GM12878 (cell line): ENCODE measurements at regions not wholly inside any gene's neighbourhood (a gene's known extent, or its start where the extent isn't known, plus 50 kb on each side); places are given as distances from the start of the nearest gene placed in this dataset.

Experiments used
- ATAC-seq: fragments of 200-7000 bp; cut with Tn5 transposase; 3 replicates; pipeline ENCODE4 v1.9.1; 2020; ENCODE audit warnings: mild to moderate bottlenecking, moderate library complexity
- BruUV-seq: library from RNA; stranded (reverse); fragments of 400-500 nt; replicated peaks from 2 replicates; lab custom pipeline; 2021; lab: Mats Ljungman, UMichigan
- CTCF ChIA-PET: fragments of 300-600 bp; sonication (Branson Sonifier 250); formaldehyde crosslinking; extraction: SDS; loops from one replicate; lab custom pipeline; 2021; ENCODE audit warnings: inconsistent platforms; lab: Yijun Ruan, JAX
- POLR2A ChIA-PET: fragments of 350-600 bp; formaldehyde crosslinking; extraction: SDS; loops from one replicate; lab custom pipeline; 2021; ENCODE audit warnings: inconsistent platforms; lab: Charles Lee
- RAD21 ChIA-PET: fragments of 300-600 bp; sonication (Branson Sonifier 250); formaldehyde crosslinking; loops from one replicate; lab custom pipeline; 2023; ENCODE audit warnings: antibody characterized with exemption; ENCODE audit not compliant: unreplicated experiment; lab: Charles Lee
- SMC1A ChIA-PET: fragments of 300-600 bp; sonication (Branson Sonifier 250); formaldehyde crosslinking; loops from one replicate; lab custom pipeline; 2023; ENCODE audit not compliant: unreplicated experiment, uncharacterized antibody; lab: Charles Lee
- DNase-seq: peaks from one replicate; pipeline ENCODE4 v3.0.0-alpha.2; 2011; ENCODE audit warnings: low read depth, low spot score
- FAIRE-seq: peaks from 3 replicates; lab custom pipeline; 2011; peaks lifted over from hg19 to GRCh38; lab: Jason Lieb, UNC
- H2AFZ ChIP-seq: 2 replicates; pipeline ENCODE4 v1.6.0; 2011; ENCODE audit warnings: low read depth, low read length, control low read depth; ENCODE audit not compliant: control insufficient read depth
- H3K27ac ChIP-seq: 2 replicates; pipeline ENCODE4 v1.5.1; 2011; ENCODE audit warnings: control low read depth; ENCODE audit not compliant: control insufficient read depth, insufficient read depth
- H3K27me3 ChIP-seq, 2 experiments: replicated peaks in 1 of 2; 2 replicates each; pipeline versions ENCODE4 v1.6.0 to v1.6.1; 2011; ENCODE audit warnings: low read length in 1 of 2; ENCODE audit not compliant: control insufficient read depth in 2 of 2, insufficient read depth in 2 of 2
- H3K36me3 ChIP-seq, 2 experiments: 2 replicates each; pipeline ENCODE4 v1.5.1; 2011; ENCODE audit warnings: low read length in 1 of 2; ENCODE audit not compliant: control insufficient read depth in 2 of 2, insufficient read depth in 2 of 2
- H3K4me1 ChIP-seq: 2 replicates; pipeline ENCODE4 v1.6.1; 2011; ENCODE audit warnings: mild to moderate bottlenecking, low read length, moderate library complexity, mixed read lengths; ENCODE audit not compliant: control insufficient read depth, insufficient read depth
- H3K4me2 ChIP-seq: 2 replicates; pipeline ENCODE4 v1.6.0; 2011; ENCODE audit warnings: control low read depth; ENCODE audit not compliant: control insufficient read depth, insufficient read depth
- H3K4me3 ChIP-seq: fragments of 200-600 bp; sonication (generic); 2 replicates; pipeline ENCODE4 v1.5.1; 2016
- H3K79me2 ChIP-seq: 2 replicates; pipeline ENCODE4 v1.6.0; 2011; ENCODE audit warnings: low read length; ENCODE audit not compliant: control insufficient read depth, insufficient read depth
- H3K9ac ChIP-seq: 2 replicates; pipeline ENCODE4 v1.8.0; 2011; ENCODE audit warnings: low read length, control low read depth, mixed read lengths; ENCODE audit not compliant: control insufficient read depth, insufficient read depth
- H3K9me3 ChIP-seq: replicated peaks from 3 replicates; pipeline ENCODE4 v1.5.1; 2011; ENCODE audit warnings: mild to moderate bottlenecking, low read length; ENCODE audit not compliant: control insufficient read depth, insufficient read depth
- H4K20me1 ChIP-seq: 2 replicates; pipeline ENCODE4 v1.6.0; 2011; ENCODE audit not compliant: control insufficient read depth, insufficient read depth
- BRCA1 ChIP-seq: IDR thresholded peaks from 2 replicates; pipeline ENCODE4 v1.6.1; 2011; ENCODE audit warnings: low read depth, low read length, improper control_type of control experiment
- DPF2 ChIP-seq: fragments of 450-650 bp; IDR thresholded peaks from 2 replicates; pipeline ENCODE4 v1.6.1; 2017; ENCODE audit warnings: mild to moderate bottlenecking
- IKZF1 ChIP-seq: fragments of 450-650 bp; conservative IDR thresholded peaks from 2 replicates; pipeline ENCODE4 v1.6.1; 2017; ENCODE audit warnings: antibody characterized with exemption, mild to moderate bottlenecking
- JUNB ChIP-seq: IDR thresholded peaks from 2 replicates; pipeline ENCODE4 v1.6.1; 2016; ENCODE audit warnings: antibody characterized with exemption, mild to moderate bottlenecking
- WGBS: methylation state at CpG from one replicate; pipeline ENCODE4 v1.1.6; 2016; ENCODE audit warnings: low lambda C conversion rate; ENCODE audit not compliant: insufficient replicate concordance, insufficient coverage; ENCODE audit errors: missing lambda C conversion rate; 5-methylcytosine and 5-hydroxymethylcytosine counted together
- in situ Hi-C: fragments of 300-500 bp; cut with MboI; formaldehyde crosslinking; loops from 9 replicates; pipeline ENCODE4 v1.14.3; 2018; ENCODE audit warnings: mixed read lengths
- intact Hi-C: fragments of 100-400 bp; cut with micrococcal nuclease; formaldehyde crosslinking; loops from one replicate; pipeline ENCODE4 v1.14.2; 2022; ENCODE audit not compliant: unreplicated experiment
- TF ChIP-seq, protein P1 (sequence below): fragments of 450-650 bp; IDR thresholded peaks from 2 replicates; pipeline ENCODE4 v1.6.1; 2017; ENCODE audit warnings: mild to moderate bottlenecking, moderate library complexity
- TF ChIP-seq, protein P2 (sequence below): fragments of 450-650 bp; IDR thresholded peaks from 2 replicates; pipeline ENCODE4 v1.6.1; 2018; ENCODE audit warnings: mild to moderate bottlenecking, low read depth, moderate library complexity; ENCODE audit not compliant: partially characterized antibody

- CTCF ChIA-PET, result no interaction called here
- TF ChIP-seq, protein P1, sequence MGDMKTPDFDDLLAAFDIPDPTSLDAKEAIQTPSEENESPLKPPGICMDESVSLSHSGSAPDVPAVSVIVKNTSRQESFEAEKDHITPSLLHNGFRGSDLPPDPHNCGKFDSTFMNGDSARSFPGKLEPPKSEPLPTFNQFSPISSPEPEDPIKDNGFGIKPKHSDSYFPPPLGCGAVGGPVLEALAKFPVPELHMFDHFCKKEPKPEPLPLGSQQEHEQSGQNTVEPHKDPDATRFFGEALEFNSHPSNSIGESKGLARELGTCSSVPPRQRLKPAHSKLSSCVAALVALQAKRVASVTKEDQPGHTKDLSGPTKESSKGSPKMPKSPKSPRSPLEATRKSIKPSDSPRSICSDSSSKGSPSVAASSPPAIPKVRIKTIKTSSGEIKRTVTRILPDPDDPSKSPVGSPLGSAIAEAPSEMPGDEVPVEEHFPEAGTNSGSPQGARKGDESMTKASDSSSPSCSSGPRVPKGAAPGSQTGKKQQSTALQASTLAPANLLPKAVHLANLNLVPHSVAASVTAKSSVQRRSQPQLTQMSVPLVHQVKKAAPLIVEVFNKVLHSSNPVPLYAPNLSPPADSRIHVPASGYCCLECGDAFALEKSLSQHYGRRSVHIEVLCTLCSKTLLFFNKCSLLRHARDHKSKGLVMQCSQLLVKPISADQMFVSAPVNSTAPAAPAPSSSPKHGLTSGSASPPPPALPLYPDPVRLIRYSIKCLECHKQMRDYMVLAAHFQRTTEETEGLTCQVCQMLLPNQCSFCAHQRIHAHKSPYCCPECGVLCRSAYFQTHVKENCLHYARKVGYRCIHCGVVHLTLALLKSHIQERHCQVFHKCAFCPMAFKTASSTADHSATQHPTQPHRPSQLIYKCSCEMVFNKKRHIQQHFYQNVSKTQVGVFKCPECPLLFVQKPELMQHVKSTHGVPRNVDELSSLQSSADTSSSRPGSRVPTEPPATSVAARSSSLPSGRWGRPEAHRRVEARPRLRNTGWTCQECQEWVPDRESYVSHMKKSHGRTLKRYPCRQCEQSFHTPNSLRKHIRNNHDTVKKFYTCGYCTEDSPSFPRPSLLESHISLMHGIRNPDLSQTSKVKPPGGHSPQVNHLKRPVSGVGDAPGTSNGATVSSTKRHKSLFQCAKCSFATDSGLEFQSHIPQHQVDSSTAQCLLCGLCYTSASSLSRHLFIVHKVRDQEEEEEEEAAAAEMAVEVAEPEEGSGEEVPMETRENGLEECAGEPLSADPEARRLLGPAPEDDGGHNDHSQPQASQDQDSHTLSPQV, result no peak
- TF ChIP-seq BRCA1 (no peak), JUNB (no peak), IKZF1 (no peak), DPF2 (no peak)
- TF ChIP-seq, protein P2, sequence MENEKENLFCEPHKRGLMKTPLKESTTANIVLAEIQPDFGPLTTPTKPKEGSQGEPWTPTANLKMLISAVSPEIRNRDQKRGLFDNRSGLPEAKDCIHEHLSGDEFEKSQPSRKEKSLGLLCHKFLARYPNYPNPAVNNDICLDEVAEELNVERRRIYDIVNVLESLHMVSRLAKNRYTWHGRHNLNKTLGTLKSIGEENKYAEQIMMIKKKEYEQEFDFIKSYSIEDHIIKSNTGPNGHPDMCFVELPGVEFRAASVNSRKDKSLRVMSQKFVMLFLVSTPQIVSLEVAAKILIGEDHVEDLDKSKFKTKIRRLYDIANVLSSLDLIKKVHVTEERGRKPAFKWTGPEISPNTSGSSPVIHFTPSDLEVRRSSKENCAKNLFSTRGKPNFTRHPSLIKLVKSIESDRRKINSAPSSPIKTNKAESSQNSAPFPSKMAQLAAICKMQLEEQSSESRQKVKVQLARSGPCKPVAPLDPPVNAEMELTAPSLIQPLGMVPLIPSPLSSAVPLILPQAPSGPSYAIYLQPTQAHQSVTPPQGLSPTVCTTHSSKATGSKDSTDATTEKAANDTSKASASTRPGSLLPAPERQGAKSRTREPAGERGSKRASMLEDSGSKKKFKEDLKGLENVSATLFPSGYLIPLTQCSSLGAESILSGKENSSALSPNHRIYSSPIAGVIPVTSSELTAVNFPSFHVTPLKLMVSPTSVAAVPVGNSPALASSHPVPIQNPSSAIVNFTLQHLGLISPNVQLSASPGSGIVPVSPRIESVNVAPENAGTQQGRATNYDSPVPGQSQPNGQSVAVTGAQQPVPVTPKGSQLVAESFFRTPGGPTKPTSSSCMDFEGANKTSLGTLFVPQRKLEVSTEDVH, result no peak
- TF ChIP-seq, all 136 proteins: peak for 0
- ChIA-PET SMC1A (no interaction called here), RAD21 (no interaction called here), POLR2A (no interaction called here)
- Histone ChIP-seq H3K4me1 (no peaks in the 10 kb centered on the region), H3K79me2 (no peaks in the 10 kb centered on the region), H3K27ac (no peak overlapping the region), H3K4me2 (no peak overlapping the region), H3K27me3 (no peaks in the 10 kb centered on the region), H4K20me1 (no peaks in the 10 kb centered on the region), H3K36me3 (no peaks in the 10 kb centered on the region), H3K9me3 (no peaks in the 10 kb centered on the region), H2AFZ (no peak overlapping the region), H3K9ac (no peak overlapping the region), H3K4me3 (no peak overlapping the region)
- intact Hi-C loops, result no loop called here
- DNase-seq, result no peak
- no peak for ATAC-seq
- 29% methylated on average over 3 of the region's 3 CpGs for WGBS
- no TSS peak for BruUV-seq
- FAIRE-seq, result no peak
- in situ Hi-C loops, result no loop called here
These were observed 172.1 kb upstream of the MGMT start for GRCh38 chr10:129294944-129295343.
